ENCODE measurements at regions not wholly inside any gene's neighbourhood (a gene's known extent, or its start where the extent isn't known, plus 50 kb on each side); places are given as distances from the start of the nearest gene placed in this dataset.

DNA sequence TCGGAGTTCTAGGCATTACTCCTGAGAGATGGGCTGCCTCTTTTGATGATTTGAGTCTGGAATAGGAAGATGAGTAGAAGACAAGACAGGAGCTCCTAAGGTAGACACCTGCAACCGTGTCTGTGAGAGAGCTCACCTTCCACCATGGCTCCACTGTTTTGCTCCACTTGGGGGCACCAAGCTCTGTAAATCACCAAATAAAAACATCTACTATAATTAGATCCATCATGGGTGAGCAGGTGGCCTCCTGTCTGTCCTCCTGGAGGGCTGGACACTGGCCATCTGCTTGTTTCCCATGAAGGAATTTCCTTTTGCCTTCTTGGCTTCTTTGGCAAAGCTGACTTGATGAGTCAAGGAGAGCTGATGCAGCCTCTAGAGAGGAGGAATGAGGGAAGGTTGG lies 179.0 kb downstream of the HAPSTR1 start:
- H3K27me3 ChIP-seq = no peaks in the 10 kb centered on the region
- no peak overlapping the region for H3K4me3 ChIP-seq
- H3K27ac ChIP-seq = no peak overlapping the region
- no peaks in the 10 kb centered on the region for H3K9me3 ChIP-seq
- TF ChIP-seq, protein P1, sequence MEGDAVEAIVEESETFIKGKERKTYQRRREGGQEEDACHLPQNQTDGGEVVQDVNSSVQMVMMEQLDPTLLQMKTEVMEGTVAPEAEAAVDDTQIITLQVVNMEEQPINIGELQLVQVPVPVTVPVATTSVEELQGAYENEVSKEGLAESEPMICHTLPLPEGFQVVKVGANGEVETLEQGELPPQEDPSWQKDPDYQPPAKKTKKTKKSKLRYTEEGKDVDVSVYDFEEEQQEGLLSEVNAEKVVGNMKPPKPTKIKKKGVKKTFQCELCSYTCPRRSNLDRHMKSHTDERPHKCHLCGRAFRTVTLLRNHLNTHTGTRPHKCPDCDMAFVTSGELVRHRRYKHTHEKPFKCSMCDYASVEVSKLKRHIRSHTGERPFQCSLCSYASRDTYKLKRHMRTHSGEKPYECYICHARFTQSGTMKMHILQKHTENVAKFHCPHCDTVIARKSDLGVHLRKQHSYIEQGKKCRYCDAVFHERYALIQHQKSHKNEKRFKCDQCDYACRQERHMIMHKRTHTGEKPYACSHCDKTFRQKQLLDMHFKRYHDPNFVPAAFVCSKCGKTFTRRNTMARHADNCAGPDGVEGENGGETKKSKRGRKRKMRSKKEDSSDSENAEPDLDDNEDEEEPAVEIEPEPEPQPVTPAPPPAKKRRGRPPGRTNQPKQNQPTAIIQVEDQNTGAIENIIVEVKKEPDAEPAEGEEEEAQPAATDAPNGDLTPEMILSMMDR (IDR thresholded peaks at IDR 0.05) = peak in 1 of 6 experiments; percentile 35
- TF ChIP-seq POLR2A (IDR thresholded peaks at IDR 0.05) = no peak
- no peak for DNase-seq
- no peaks in the 10 kb centered on the region for H3K4me1 ChIP-seq
- H3K36me3 ChIP-seq = no peaks in the 10 kb centered on the region

DNA sequence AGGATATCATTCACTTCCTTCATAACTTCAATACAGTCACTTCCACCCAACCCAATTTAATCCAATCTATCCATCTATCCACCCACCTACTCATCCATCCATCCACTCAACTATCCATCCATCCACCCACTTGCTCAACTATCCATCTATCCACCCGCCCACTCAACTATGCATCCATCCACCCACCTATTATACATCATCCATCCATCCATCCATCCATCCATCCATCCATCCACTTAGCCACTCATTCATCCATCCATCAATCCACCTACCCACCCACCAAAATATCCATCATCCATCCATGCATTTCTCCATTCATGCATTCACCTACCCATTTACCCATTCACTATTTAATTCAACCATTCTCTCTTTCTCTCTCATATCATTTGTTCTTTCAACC lies 179.5 kb downstream of the HAPSTR1 start:
- DNase-seq = no peak
- Histone ChIP-seq H3K4me3 (no peak overlapping the region), H3K9me3 (no peaks in the 10 kb centered on the region), H3K27ac (no peak overlapping the region), H3K36me3 (no peaks in the 10 kb centered on the region), H3K27me3 (no peaks in the 10 kb centered on the region), H3K4me1 (no peaks in the 10 kb centered on the region)
- no peak for TF ChIP-seq POLR2A (IDR thresholded peaks at IDR 0.05)
- TF ChIP-seq, protein P1 (IDR thresholded peaks at IDR 0.05) = no peak

DNA sequence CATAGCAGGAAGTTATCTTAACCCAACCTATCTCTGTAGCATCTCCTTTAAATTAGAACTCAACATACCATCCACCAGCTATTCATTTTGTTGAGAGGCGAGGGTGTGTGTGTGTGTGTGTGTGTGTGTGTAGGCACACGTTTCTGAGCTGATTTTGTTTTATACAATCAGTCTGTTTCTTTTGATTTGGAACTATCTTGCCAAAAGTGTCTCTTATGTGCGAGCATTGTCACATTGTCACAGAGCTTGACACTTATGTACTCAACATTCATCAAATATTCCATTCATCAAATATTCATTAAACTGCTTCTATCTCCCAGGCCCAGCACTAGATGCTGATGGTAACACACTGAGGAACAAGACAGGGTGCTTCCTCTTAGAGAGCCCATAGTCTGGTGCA lies 180.4 kb downstream of the HAPSTR1 start:
- DNase-seq = no peak
- Histone ChIP-seq H3K27ac (no peak overlapping the region), H3K27me3 (no peaks in the 10 kb centered on the region), H3K4me3 (no peak overlapping the region), H3K36me3 (no peaks in the 10 kb centered on the region), H3K4me1 (no peaks in the 10 kb centered on the region), H3K9me3 (no peaks in the 10 kb centered on the region)
- no peak for TF ChIP-seq POLR2A (IDR thresholded peaks at IDR 0.05)
- TF ChIP-seq, protein P1 (IDR thresholded peaks at IDR 0.05) = no peak

DNA sequence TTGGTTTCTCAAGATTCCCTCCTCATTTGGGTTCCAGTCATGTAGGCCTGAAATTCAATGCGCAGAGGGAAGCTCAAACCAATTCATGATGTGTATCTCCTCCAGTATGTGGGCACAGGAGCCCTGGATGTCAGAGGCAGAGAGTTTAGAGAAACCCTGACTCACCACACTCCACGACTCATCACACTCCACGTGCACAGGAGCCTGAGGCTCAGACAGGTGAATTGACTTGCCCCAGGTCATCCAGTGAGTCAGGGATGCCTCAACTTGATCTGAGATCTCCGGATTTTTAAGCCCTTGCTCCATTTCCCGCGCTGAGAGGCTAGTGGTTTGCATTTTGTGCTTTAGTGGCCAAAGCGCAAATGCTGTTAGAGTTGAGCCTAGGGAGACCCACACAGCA lies 183.9 kb downstream of the HAPSTR1 start:
- H3K27ac ChIP-seq = peak overlapping the region in 1 of 4 donors; percentile 16
- peaks cover 0 to 7% (median 0%) of the 10 kb centered on the region in 4 donors for H3K4me1 ChIP-seq
- peak in 1 of 3 donors; percentile 50 for DNase-seq
- no peaks in the 10 kb centered on the region for H3K27me3 ChIP-seq
- no peak overlapping the region for H3K4me3 ChIP-seq
- H3K36me3 ChIP-seq = no peaks in the 10 kb centered on the region
- no peak for TF ChIP-seq POLR2A (IDR thresholded peaks at IDR 0.05)
- TF ChIP-seq, protein P1 (IDR thresholded peaks at IDR 0.05) = no peak
- H3K9me3 ChIP-seq = no peaks in the 10 kb centered on the region

DNA sequence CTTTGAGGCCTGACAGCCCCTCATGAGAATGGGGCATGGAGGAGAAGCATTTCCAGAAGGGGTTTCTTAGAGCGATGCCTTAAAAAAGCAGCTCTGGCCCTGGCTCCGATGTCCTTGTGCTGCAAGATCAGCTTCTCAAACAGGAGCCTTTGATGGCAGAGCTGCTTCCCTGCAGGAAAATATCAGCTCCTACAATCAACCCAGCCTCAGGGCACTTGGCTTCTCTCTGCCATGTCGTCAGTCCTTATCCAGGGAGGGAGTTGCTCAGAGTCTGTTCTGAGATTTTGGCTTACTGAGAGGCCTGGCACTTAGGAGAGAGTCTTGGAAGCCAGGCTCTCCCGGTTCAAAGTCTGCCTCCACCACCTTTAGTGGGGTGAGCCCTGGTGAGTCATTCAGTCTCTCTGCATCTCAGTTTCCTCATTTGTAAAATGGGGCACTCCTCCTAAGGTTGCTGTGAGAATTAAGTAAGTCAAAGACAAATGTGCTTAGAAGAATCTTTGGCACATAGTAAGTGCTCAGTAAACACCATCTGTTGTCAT lies 184.4 kb downstream of the HAPSTR1 start:
- Histone ChIP-seq H3K27ac (peak overlapping the region in 1 of 4 donors; percentile 16), H3K4me1 (peaks cover 0 to 8% (median 0%) of the 10 kb centered on the region in 4 donors), H3K9me3 (no peaks in the 10 kb centered on the region), H3K4me3 (no peak overlapping the region), H3K27me3 (no peaks in the 10 kb centered on the region), H3K36me3 (no peaks in the 10 kb centered on the region)
- TF ChIP-seq, protein P1 (IDR thresholded peaks at IDR 0.05) = no peak
- no peak for TF ChIP-seq POLR2A (IDR thresholded peaks at IDR 0.05)
- DNase-seq = peak in 1 of 3 donors; percentile 57
